ENCODE measurements at regions not wholly inside any gene's neighbourhood (a gene's known extent, or its start where the extent isn't known, plus 50 kb on each side); places are given as distances from the start of the nearest gene placed in this dataset.

GRCh38 chr10:20712774-20713173, 184.3 kb downstream of the NEBL start:
- TF ChIP-seq, protein P1, sequence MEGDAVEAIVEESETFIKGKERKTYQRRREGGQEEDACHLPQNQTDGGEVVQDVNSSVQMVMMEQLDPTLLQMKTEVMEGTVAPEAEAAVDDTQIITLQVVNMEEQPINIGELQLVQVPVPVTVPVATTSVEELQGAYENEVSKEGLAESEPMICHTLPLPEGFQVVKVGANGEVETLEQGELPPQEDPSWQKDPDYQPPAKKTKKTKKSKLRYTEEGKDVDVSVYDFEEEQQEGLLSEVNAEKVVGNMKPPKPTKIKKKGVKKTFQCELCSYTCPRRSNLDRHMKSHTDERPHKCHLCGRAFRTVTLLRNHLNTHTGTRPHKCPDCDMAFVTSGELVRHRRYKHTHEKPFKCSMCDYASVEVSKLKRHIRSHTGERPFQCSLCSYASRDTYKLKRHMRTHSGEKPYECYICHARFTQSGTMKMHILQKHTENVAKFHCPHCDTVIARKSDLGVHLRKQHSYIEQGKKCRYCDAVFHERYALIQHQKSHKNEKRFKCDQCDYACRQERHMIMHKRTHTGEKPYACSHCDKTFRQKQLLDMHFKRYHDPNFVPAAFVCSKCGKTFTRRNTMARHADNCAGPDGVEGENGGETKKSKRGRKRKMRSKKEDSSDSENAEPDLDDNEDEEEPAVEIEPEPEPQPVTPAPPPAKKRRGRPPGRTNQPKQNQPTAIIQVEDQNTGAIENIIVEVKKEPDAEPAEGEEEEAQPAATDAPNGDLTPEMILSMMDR (IDR thresholded peaks at IDR 0.05): no peak
- TF ChIP-seq ZFX (IDR thresholded peaks at IDR 0.05; ENCODE audit: borderline replicate concordance): no peak
